Activated naive CD4-positive, alpha-beta T cell treated with anti-CD3 and anti-CD28 coated beads, Interleukin-2, amount 50 U/mL, for 16 hours (primary cell): ENCODE measurements at regions not wholly inside any gene's neighbourhood (a gene's known extent, or its start where the extent isn't known, plus 50 kb on each side); places are given as distances from the start of the nearest gene placed in this dataset.
A peak's percentile ranks its signal among the peaks of the same experiment; 100 is the strongest.

Experiments
- DNase-seq: peaks from one replicate; pipeline ENCODE4 v3.0.0-alpha.2; 2020

DNA sequence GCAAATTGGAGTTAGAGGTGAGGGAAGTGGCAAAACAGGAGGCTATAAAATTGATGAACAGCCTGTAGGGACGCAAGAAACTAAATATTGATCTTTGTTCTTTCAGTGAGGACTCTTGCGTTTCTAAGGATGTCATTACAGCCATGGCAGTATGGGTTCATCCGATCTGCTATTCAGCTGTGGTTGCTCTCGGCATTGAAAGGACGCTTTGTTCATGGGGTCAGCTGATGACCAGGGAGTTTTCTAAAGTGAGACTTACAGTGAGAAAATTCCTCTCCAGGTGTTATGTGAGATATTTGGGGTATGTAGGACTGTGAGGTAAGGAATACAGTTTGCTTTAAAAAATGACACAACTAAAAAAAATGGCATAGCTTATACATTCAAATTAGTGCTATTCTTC is 52.7 kb upstream of the PELI1 start:
- no peak for DNase-seq

GRCh38 chr2:64201151-64201550 is 56.9 kb upstream of the PELI1 start:
- DNase-seq, result no peak

DNA sequence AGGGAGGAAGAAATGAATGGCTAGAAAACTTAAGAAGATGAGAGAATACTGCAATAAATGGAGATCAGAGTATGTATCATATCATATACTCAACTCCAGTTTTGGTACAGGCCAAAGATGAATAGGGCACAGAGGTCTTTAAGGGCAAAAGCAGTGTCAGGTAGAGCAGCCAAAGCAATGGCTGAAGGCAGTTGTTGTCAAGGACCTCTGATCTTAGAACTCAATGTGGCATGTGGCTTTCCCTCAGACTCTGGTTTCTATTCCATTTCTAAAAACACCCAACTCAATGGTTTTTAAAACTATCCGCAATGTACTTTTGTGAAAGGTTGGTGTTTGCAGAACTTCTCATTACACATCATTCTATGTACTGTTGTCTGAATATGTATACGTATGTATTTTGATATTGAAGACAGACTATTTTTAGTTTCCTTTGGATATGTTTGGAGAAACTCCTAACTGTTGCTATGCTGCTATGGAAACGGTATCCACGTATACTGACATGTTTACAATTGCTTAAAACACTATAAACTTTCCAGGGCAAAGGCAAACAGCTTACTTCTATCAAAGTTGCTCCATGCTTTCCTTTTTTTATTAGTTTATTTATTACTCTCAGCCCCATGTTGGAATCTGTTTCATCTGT is 58.1 kb upstream of the PELI1 start:
- no peak for DNase-seq

- DNase-seq, result no peak
Measured at GRCh38 chr2:64203131-64203857, 59.1 kb upstream of the PELI1 start.

DNA sequence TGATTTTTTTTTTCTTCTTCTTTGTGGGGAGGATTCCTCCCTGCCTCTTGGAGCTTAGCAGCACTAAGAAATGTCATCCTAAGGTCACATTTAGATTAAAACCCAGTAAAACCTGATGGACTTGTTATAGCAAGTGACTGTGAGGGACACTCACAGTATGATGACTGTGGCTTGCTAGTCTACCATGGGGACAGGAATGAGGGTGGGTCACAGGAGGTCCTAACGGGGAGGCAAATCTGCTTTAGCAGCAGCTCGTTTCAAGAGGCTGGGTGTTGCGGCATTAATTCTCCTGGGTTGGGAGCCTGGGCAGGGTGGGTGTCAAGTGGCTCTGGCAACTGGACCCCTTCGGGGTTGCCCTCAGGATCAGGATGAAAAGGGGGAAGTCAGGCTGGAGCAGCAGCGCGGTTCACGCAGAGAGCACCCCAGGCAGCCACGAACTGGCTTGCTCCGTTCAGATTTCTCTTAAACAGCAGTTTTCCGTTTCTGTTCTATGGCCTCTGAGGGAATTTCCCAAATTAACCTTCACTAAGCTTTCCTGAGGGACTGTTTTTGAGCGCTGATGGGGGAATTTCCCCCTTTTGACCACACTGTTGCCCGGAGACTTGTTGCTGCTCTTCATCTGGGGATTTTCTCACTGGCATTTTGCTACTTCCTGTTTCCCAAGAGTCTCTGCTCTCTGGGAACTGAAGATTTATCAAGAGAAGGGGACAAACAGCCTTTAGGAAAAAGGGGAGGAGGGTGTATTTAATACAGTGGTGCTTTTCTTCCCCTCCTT is 59.8 kb upstream of the PELI1 start:
- no peak for DNase-seq

DNA sequence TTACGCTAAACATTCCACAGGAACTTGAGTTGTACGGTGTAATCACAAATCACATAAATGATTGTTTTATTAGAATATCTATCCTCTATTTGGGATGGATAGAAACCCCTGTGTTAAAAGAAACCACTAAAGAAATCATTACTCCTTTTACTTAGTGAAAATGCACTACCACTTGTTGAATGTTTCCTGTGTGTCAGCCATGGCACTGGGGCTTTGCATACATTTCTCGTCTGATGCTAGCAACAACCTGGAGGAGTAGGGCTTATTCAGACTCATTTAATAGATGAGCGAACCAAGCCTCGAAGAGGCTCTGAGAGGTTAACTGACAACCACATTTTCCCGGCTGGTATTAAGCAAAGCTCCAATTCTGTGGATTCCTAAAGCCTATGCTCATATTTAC is 60.5 kb upstream of the PELI1 start:
- DNase-seq, result no peak

DNA sequence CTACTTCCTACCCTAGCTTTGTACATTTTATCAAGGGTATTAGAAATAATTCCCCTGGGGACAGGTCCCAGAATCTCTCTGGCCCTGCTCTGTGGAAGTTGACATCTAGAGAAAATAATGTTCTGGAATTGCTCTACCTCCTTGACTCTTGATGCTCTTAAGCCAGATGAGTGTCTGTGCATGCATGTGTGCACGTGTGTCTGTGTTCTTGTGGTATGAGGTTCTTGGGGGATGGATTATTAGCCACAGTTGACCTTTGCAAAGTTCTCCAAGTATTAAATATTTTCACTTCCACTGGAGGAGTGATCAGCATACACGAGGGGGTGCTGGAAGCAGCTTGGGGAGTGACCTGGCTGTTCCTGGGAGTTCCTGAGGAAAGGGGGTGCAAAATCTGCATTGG is 61.2 kb upstream of the PELI1 start:
- DNase-seq, result no peak

DNA sequence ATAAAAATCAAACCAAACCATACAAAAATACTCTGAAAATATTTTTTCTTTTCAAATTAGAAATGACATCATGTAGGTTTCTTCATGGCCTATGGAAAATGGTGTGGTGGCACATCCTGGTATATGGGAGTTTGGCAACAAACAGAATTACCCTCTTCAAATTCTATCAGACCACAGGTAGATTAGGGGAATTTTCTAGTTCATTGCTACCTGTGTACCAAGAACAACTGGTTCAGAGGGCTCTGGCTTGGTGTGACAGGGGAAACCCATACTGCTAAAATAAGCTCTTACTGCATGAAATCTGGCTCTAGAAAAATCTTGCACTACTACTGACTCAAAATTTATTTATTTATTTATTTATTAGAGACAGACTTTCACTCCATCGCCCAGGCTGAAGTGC is 63.4 kb upstream of the PELI1 start:
- DNase-seq, result no peak

DNA sequence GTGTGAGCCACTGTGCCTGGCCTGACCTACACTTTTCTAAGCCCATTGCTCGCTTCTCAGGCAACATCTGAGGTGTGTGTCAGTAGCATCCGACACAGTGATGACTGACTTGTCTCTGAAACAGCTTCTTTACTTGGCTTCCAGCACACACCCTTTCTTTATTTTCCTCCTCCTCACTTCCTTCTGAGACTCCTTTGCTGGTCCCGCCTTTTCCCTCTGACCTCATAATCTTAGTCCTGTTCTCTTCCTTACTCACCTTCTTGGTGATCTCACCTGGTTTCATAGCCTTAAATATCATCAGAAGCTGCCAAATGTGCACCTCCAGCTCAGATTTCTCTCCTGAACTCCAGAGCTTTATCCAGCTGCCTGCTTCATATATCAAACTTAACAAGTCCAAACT is 66.6 kb upstream of the PELI1 start:
- DNase-seq, result no peak

GRCh38 chr2:64211276-64211921 is 67.2 kb upstream of the PELI1 start:
- DNase-seq, result no peak

DNA sequence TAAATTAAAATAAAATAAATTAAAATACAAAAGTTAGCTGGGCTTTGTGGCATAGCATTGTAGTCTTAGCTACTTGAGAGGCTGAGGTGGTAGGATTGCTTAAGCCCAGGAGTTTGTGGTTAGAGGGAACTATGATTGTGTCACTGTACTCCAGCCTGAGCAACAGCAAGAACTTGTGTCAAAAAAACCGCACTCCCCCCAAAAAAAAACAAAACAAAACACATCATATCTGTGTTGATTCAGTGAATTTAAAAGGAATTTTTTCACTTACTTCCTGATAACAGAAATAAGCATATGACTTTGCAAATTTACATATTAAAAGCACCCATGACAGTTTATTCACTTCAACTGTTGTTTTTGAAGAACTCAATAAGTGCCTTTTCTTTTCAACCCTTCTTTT is 68.1 kb upstream of the PELI1 start:
- DNase-seq, result no peak

DNA sequence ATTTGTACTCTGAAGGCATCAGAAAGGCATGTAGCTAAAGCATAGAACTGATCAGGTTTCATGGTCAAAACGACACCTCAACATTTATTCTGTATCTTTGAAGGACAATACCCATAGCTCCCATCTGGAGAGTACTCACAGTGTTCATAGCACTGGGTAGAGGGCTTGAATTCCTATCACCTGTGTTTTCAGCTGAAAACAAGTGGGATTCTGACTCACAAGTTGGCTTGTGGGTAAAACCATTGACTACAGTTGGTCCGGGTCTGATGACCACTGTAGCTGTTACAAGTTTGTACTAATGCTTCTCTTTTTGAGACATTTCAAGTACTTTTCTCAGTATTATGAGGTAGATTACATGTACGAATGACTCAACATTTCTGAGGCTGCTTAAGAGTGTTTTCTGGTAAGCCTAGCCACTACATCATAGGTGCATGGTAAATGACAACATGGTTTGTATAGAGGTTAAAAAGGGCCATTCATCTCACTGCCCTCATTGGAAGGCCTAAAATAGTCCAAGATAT is 68.6 kb upstream of the PELI1 start:
- DNase-seq, result peak; percentile 35

DNA sequence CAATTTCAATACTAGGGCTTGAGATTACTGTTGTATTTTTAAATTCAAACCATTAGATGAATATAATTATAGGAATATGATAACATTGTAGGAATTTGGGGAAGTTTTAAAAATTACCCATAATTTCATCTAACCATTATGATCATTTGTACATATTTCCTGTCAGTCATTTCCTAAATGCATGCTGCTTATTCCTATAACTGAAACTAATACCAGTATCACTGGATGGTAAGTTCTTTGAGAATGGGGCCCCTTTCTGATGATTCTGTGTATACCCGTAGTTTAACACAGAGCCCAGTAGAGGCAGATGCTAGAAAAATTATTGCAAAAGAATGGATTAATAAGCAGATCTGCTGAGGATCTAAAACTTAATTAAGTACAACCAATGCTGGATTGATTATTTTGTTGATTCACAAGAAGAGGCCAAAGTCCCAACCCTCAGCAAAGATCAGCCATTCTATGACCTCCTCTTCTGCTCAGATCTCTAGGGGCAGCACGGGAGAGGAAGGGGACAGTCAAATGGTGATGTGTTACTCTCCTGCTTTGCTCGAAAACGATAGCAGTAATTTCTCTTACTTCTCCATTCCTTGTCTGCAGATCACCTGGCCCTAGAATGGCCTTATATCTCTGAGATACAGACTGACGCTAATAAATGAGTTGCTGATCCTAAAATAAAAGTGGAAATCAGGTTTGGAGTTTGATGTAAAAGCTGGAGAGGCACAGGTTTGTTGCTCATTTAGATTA is 69.5 kb upstream of the PELI1 start:
- no peak for DNase-seq

- peak; percentile 47 for DNase-seq
Measured at GRCh38 chr2:64214281-64215115, 70.3 kb upstream of the PELI1 start.

DNA sequence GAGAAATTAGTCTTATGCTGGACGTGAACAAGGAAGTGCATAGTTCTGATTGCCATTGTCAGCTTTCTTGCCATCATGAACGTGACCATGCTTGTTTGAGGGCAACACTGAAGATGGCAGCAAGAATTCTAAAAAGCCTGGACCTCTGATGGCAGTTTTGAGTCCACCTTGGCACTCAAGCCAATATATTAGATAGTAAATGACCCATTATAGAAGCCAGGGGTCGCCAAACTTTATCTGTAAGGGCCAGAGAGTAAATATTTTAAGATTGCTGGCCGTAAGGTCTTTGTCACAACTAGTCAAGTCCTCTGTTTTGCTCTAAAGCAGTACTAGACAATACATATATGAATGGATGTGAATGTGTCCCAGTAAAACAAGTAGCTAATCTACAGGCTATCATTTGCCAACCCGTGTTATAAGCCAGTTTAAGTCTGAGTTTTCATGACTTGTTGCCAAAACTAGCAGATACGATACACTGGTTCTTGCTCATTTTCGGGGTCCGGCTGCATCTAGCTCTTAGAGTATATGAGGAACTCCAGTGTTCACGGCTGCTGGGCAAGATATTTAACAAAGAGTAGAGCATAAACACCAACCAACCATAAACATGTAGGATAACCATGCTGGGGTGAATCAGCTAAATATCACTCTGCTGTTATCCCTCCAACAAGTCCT is 73.1 kb upstream of the PELI1 start:
- DNase-seq, result no peak

GRCh38 chr2:64218137-64218802 is 74.0 kb upstream of the PELI1 start:
- no peak for DNase-seq

DNA sequence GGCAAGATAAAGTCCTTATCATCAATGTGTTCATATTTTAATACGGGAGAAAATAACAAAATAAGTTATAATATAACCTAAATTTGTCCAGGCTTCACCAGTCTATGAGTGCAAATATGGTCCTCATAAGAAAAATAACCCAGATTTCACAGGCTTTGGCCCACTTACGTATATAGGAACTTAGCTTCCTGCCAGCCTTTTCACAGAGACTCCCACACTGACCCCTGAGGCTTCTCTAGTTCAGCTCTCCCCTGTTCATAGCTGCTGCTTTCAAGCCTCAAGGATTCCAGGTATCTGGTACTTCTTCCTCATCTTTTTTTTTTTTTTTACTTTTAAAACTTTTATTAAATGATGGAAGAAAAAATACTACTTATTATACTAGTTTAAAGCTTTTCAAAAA is 74.9 kb upstream of the PELI1 start:
- DNase-seq, result no peak

GRCh38 chr2:64220265-64220664 is 76.0 kb upstream of the PELI1 start:
- no peak for DNase-seq

DNA sequence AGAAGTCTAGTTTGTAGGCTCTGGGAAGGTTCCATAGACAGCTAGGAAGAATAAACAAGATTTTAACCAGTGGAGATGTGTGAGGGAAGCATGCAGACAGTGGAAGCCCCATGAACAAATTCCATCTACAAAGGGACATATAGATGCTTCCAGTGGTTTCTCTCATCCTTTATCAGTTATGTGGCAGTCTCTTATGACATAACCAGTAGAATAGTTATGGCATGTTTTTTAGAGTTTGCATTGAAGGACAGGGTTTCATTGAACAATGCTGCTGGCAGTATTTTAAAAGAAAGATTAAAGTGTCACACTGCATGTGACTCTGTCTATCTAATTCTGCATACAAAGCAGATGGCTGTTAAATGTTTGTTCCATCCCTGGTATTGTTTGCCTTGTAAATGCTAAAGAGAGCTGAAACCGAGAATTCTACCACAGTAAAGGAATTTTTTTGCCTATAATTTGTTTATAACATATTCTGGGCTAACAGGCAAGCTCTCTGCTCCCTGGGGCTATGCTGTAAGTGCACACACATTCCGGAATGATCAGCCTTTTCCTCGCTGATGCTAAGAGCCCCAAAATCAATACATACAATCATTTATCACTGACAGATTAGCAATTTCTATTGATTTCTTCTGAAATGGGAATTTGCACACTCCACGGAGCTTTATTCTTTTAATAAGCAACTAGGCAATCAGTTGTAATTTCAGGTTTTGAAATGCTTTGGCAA is 76.8 kb upstream of the PELI1 start:
- DNase-seq, result no peak

GRCh38 chr2:64221935-64222334 is 77.7 kb upstream of the PELI1 start:
- DNase-seq, result no peak
